HG03432 (cell line): ENCODE measurements at regions not wholly inside any gene's neighbourhood (a gene's known extent, or its start where the extent isn't known, plus 50 kb on each side); places are given as distances from the start of the nearest gene placed in this dataset.
"Not testable (repeated sequence)": the region's sequence is repeated elsewhere in the genome, so short reads cannot be mapped to it uniquely, and the experiment has no call there.

Experiments
- ATAC-seq: cut with Tn5 transposase; IDR thresholded peaks from one replicate; pipeline ENCODE4 v1.9.1; 2021; ENCODE audit warnings: mild to moderate bottlenecking, moderate library complexity; ENCODE audit not compliant: unreplicated experiment

DNA sequence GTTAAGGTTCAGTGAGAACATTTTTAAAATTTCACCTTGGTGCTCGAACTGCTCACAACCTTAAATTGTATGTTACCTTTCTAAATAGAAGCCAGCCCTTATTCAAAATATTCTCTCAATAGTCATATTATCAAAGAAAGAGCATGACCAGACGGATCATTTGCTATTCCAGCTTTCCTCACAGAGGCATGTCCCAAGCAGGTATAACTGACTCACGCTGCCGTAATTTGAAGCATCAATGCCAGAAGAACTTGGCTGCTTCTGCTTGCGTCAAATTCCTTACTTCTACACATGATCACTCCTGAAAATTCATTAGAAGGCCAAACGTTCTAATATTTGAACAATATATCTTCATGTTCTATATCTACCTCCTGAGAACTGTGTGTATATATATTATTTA lies 69.5 kb upstream of the VGLL4 start:
- ATAC-seq = no peak

DNA sequence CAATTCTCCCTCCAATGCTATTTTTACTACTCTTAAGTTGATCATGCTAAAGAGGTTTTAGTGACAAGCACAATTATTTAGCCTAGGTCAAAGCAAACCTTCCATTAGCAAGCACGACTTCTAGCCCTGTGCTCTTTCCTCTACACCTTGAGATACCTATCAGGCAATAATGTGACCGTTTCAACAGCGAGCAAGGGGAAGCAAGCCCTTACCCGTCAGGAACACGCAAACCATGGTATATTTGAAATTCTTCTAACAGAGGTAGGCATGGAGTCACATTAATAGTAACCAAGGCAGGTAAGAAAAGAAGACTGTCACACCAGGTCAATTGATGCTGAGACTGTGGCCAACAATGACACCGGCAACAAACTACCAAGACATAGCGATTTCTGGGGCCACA lies 68.9 kb upstream of the VGLL4 start:
- ATAC-seq = no peak

GRCh38 chr3:11711876-11712275 lies 68.2 kb upstream of the VGLL4 start:
- ATAC-seq = no peak

- no peak for ATAC-seq
Observed at GRCh38 chr3:11709782-11710181, 66.1 kb upstream of the VGLL4 start.

DNA sequence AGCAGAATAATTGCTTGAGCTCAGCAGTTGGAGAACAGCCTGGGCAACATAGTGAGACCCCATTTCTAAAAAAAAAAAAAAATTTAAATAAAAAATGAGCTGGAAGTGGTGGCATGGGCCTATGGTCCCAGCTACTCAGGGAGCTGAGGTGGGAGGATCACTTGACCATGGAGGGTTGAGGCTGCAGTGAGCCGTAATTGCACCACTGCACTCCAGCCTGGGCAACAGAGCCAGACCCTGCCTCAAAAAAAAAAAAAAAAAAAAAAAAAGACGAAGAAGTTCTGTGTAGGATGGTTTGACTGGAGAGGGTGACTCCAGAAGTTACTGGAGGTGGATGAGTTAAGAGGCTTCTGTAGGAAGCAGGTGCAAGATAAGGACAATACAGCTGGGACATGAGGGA lies 63.4 kb upstream of the VGLL4 start:
- ATAC-seq = not testable (repeated sequence)

- ATAC-seq = no peak
Observed at GRCh38 chr3:11706604-11707003, 62.9 kb upstream of the VGLL4 start.

DNA sequence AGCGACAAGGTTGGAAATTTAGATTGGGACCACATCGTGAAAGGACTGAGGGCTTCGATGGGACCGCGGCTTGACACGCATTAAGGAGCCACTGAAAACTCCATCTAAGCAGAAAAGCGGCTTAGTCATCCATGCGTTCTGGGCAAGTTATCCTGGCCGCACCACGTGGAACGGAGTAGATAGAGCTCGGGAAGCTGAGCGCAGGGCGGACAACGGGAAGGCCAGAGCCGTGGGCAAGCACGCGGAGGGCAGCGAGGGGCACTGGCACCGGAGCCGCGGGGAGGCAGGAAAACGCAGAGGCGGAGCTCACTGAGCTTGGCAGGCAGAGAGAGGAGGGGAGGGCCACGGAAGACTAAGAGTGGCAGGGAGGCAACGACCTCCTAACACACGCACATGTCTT lies 61.3 kb upstream of the VGLL4 start:
- no peak for ATAC-seq

DNA sequence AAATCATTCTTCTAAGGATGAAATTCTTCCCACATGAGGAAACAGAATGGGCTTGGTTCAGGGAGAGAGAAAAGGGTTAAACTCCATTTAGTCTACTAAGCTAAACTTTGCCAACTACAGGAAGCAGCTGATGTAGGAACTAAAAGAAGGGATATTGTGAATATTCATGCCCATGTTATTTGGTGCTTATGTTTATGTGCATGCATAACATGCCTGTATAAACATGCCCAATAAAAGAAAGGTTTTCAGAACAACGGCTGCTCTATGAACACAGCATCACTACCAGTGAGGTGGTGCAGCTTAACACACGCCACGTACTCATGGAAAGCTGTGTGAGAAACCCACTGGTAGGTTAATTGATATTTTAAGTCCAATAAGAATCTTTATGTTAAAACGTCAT lies 59.4 kb upstream of the VGLL4 start:
- ATAC-seq = no peak

DNA sequence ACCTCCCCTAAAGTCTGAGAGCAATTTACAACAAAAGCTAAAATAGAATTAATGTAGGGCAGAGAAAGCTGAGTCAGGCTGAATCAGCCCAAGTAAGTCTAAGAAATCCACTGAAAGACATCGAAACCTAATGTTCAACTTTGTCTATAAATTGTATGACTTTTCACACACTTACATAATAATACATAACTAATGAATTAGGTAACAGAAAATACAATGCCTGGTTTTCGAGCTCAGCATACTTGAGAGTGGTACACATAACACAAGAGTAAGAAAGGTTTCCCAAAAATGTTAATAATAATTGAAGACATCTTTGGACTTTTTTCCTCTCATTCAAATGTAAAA lies 55.3 kb upstream of the VGLL4 start:
- no peak for ATAC-seq

- no peak for ATAC-seq
Observed at GRCh38 chr3:11698326-11699082, 54.8 kb upstream of the VGLL4 start.

- no peak for ATAC-seq
Observed at GRCh38 chr3:11697701-11698100, 54.0 kb upstream of the VGLL4 start.

DNA sequence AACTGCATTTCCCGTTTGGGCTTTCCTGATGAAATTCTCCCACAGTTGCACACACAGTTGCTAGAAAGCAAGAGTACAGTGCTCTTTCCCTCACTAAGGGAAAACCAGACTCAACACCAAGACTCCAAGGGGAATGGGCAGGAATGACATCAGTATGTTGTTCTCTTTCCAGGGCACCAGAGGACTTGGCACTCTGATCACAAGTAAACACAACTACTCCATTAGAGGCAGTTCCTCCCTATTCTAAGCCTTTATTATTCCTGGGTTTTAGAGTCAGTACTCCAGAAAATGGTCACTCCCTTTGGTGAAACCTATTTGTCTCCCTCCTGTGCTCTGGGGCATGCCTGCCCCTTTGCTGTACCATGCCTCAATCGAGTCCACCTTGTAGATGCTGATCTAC lies 52.3 kb upstream of the VGLL4 start:
- ATAC-seq = no peak
